GM23338 (cell line): ENCODE measurements at regions not wholly inside any gene's neighbourhood (a gene's known extent, or its start where the extent isn't known, plus 50 kb on each side); places are given as distances from the start of the nearest gene placed in this dataset.

Experiments
- ATAC-seq: fragments of 200-7000 bp; cut with Tn5 transposase; 3 replicates; pipeline ENCODE4 v1.9.1; 2020
- DNase-seq: peaks from one replicate; pipeline ENCODE4 v3.0.0-alpha.2; 2015; ENCODE audit warnings: low spot score
- H2AFZ ChIP-seq: fragments of 200-600 bp; sonication (generic); 2 replicates; pipeline ENCODE4 v1.8.0; 2016; ENCODE audit warnings: antibody characterized with exemption, mild to moderate bottlenecking, moderate library complexity
- H3F3A ChIP-seq: fragments of 200-600 bp; sonication (generic); replicated peaks from 2 replicates; pipeline ENCODE4 v1.8.0; 2017; ENCODE audit warnings: antibody characterized with exemption, mixed run types, low read depth
- H3K27ac ChIP-seq: fragments of 200-600 bp; sonication (generic); 2 replicates; pipeline ENCODE4 v1.6.1; 2016; ENCODE audit warnings: low read depth
- H3K27me3 ChIP-seq: fragments of 200-600 bp; sonication (generic); 2 replicates; pipeline ENCODE4 v1.8.0; 2016; ENCODE audit warnings: mild to moderate bottlenecking, mixed run types, moderate library complexity; ENCODE audit not compliant: insufficient read depth
- H3K36me3 ChIP-seq: fragments of 200-600 bp; sonication (generic); 2 replicates; pipeline ENCODE4 v1.8.0; 2016; ENCODE audit warnings: mild to moderate bottlenecking; ENCODE audit not compliant: insufficient read depth
- H3K4me1 ChIP-seq: fragments of 200-600 bp; sonication (generic); 2 replicates; pipeline ENCODE4 v1.8.0; 2016; ENCODE audit warnings: mild to moderate bottlenecking, moderate library complexity; ENCODE audit not compliant: insufficient read depth
- H3K4me2 ChIP-seq: fragments of 200-600 bp; sonication (generic); 2 replicates; pipeline ENCODE4 v1.7.1; 2017; ENCODE audit warnings: mixed run types
- H3K4me3 ChIP-seq: fragments of 200-600 bp; sonication (generic); 2 replicates; pipeline ENCODE4 v1.6.1; 2016; ENCODE audit warnings: mixed run types
- H3K79me2 ChIP-seq: fragments of 200-600 bp; sonication (generic); replicated peaks from 2 replicates; pipeline ENCODE4 v1.8.0; 2017; ENCODE audit warnings: mild to moderate bottlenecking; ENCODE audit not compliant: insufficient read depth
- H3K9me2 ChIP-seq: fragments of 200-600 bp; sonication (generic); 2 replicates; pipeline ENCODE4 v1.8.0; 2017; ENCODE audit not compliant: insufficient read depth
- H4K20me1 ChIP-seq: fragments of 200-600 bp; sonication (generic); replicated peaks from 2 replicates; pipeline ENCODE4 v1.8.0; 2017; ENCODE audit warnings: mild to moderate bottlenecking; ENCODE audit not compliant: insufficient read depth
- H3K27ac Mint-ChIP-seq: 2 replicates; pipeline ENCODE4 v1.8.0; 2020; ENCODE audit warnings: inconsistent platforms, mild to moderate bottlenecking, moderate library complexity, mixed read lengths
- H3K27me3 Mint-ChIP-seq: 3 replicates; pipeline ENCODE4 v1.8.0; 2022; ENCODE audit warnings: low read depth, mild to moderate bottlenecking, moderate library complexity, mixed read lengths, inconsistent platforms; ENCODE audit not compliant: insufficient read depth, poor library complexity
- H3K36me3 Mint-ChIP-seq: 3 replicates; pipeline ENCODE4 v1.8.0; 2021; ENCODE audit warnings: low read depth, mild to moderate bottlenecking, inconsistent platforms, moderate library complexity, mixed read lengths
- H3K4me1 Mint-ChIP-seq: 3 replicates; pipeline ENCODE4 v1.8.0; 2020; ENCODE audit warnings: mild to moderate bottlenecking, inconsistent platforms, mixed read lengths
- H3K4me3 Mint-ChIP-seq: 3 replicates; pipeline ENCODE4 v1.8.0; 2021; ENCODE audit warnings: moderate library complexity, mild to moderate bottlenecking, inconsistent platforms, mixed read lengths
- H3K9me3 Mint-ChIP-seq: 3 replicates; pipeline ENCODE4 v1.8.0; 2020; ENCODE audit warnings: moderate library complexity, mild to moderate bottlenecking, inconsistent platforms, mixed read lengths
- CREB1 ChIP-seq: fragments of 250-450 bp; sonication (Bioruptor Pico); IDR thresholded peaks from 2 replicates; pipeline ENCODE4 v1.5.0; 2020; ENCODE audit warnings: low read depth, mild to moderate bottlenecking, moderate library complexity
- CTCF ChIP-seq, 2 experiments: fragments of 200-600 bp in 1 of 2; sonication (generic) in 1 of 2; conservative IDR thresholded peaks; 2 replicates each; pipeline versions ENCODE4 v1.5.1 to v1.6.1; 2016 to 2017; ENCODE audit warnings: antibody characterized with exemption in 2 of 2, low read depth in 2 of 2, mild to moderate bottlenecking in 2 of 2, moderate library complexity in 1 of 2
- ETS1 ChIP-seq: IDR thresholded peaks from 2 replicates; pipeline ENCODE4 v1.6.1; 2016; ENCODE audit warnings: antibody characterized with exemption
- EZH2 ChIP-seq: fragments of 200-600 bp; sonication (generic); IDR thresholded peaks from one replicate; pipeline ENCODE4 v1.8.0; 2017; ENCODE audit warnings: antibody characterized with exemption, mild to moderate bottlenecking, low read depth; ENCODE audit not compliant: unreplicated experiment
- EZH2phosphoT487 ChIP-seq: fragments of 200-600 bp; sonication (generic); IDR thresholded peaks from one replicate; pipeline ENCODE4 v1.8.1; 2018; ENCODE audit warnings: antibody characterized with exemption; ENCODE audit not compliant: unreplicated experiment
- NANOG ChIP-seq: IDR thresholded peaks from 2 replicates; pipeline ENCODE4 v1.6.1; 2016; ENCODE audit warnings: antibody characterized with exemption, borderline replicate concordance
- POLR2AphosphoS5 ChIP-seq: IDR thresholded peaks from 2 replicates; pipeline ENCODE4 v1.6.1; 2016; ENCODE audit warnings: antibody characterized with exemption, low read depth
- REST ChIP-seq: IDR thresholded peaks from one replicate; pipeline ENCODE4 v1.6.1; 2018; ENCODE audit warnings: antibody characterized with exemption; ENCODE audit not compliant: unreplicated experiment
- ZNF114 ChIP-seq: fragments of 250-450 bp; sonication (Bioruptor Pico); IDR thresholded peaks from 2 replicates; pipeline ENCODE4 v1.5.0; 2020; ENCODE audit warnings: mild to moderate bottlenecking, moderate library complexity
- ZNF331 ChIP-seq: fragments of 250-450 bp; sonication (Bioruptor Pico); IDR thresholded peaks from 2 replicates; pipeline ENCODE4 v1.5.0; 2020; ENCODE audit warnings: low read depth, mild to moderate bottlenecking, moderate library complexity

- no peak for TF ChIP-seq ZNF114
- TF ChIP-seq EZH2phosphoT487, result no peak
- no peak for TF ChIP-seq CREB1 (CRISPR knock-in tag)
Measured at GRCh38 chr2:47293976-47294375, 75.1 kb upstream of the EPCAM start (continued).

- Mint-ChIP-seq H3K4me1 (peaks cover 10% of the 10 kb centered on the region), H3K27ac (no peak overlapping the region), H3K36me3 (no peaks in the 10 kb centered on the region), H3K27me3 (peaks cover 4% of the 10 kb centered on the region), H3K9me3 (no peaks in the 10 kb centered on the region), H3K4me3 (no peak overlapping the region)
- Histone ChIP-seq H3K27ac (no peak overlapping the region), H3K9me2 (no peaks in the 10 kb centered on the region), H3K4me1 (no peaks in the 10 kb centered on the region; the same call in 1 of the 2 replicates), H4K20me1 (no peaks in the 10 kb centered on the region), H3K27me3 (no peaks in the 10 kb centered on the region), H3K36me3 (no peaks in the 10 kb centered on the region), H3K79me2 (no peaks in the 10 kb centered on the region), H3F3A (no peaks in the 10 kb centered on the region), H3K4me2 (no peak overlapping the region), H2AFZ (no peak overlapping the region), H3K4me3 (no peak overlapping the region)
- ATAC-seq (no peak), DNase-seq (no peak)
- TF ChIP-seq CREB1 (CRISPR knock-in tag) (no peak), POLR2AphosphoS5 (no peak), CTCF (conservative IDR thresholded peaks at IDR 0.05; ENCODE audit: low read depth in 2 of 2) (no peak), ZNF331 (no peak), ZNF114 (no peak), REST (no peak), NANOG (no peak)
Measured at GRCh38 chr2:47288864-47289263, 80.2 kb upstream of the EPCAM start.

GRCh38 chr2:47283659-47284058 lies 85.5 kb upstream of the EPCAM start:
- peaks cover 15% of the 10 kb centered on the region for H3K9me3 Mint-ChIP-seq
- H3K27ac Mint-ChIP-seq, result no peak overlapping the region
- peaks cover 7% of the 10 kb centered on the region; the same call in 2 of the 3 replicates for H3K36me3 Mint-ChIP-seq
- DNase-seq, result no peak
- H3K4me2 ChIP-seq, result no peak overlapping the region
- no peak overlapping the region for H3K27ac ChIP-seq
- H3K36me3 ChIP-seq, result no peaks in the 10 kb centered on the region
- peaks cover 4% of the 10 kb centered on the region for H3K27me3 Mint-ChIP-seq
- H3K79me2 ChIP-seq, result no peaks in the 10 kb centered on the region
- no peaks in the 10 kb centered on the region for H4K20me1 ChIP-seq
- H3K27me3 ChIP-seq, result no peaks in the 10 kb centered on the region
- no peaks in the 10 kb centered on the region for H3F3A ChIP-seq
- H2AFZ ChIP-seq, result no peak overlapping the region
- no peaks in the 10 kb centered on the region; the same call in 1 of the 2 replicates for H3K4me1 ChIP-seq
- H3K4me3 ChIP-seq, result no peak overlapping the region
- no peaks in the 10 kb centered on the region for H3K9me2 ChIP-seq
- H3K4me3 Mint-ChIP-seq, result no peak overlapping the region
- no peak for ATAC-seq
- H3K4me1 Mint-ChIP-seq, result peaks cover 16% of the 10 kb centered on the region
- TF ChIP-seq POLR2AphosphoS5, result no peak
- TF ChIP-seq CTCF (conservative IDR thresholded peaks at IDR 0.05; ENCODE audit: low read depth in 2 of 2), result no peak
- no peak for TF ChIP-seq ETS1
- no peak for TF ChIP-seq EZH2phosphoT487
- no peak for TF ChIP-seq EZH2
- no peak for TF ChIP-seq CREB1 (CRISPR knock-in tag)
- no peak for TF ChIP-seq REST
